Stimulated activated CD4-positive, alpha-beta T cell treated with anti-CD3 and anti-CD28 coated beads, Interleukin-12 subunit alpha, Interleukin-12 subunit beta, amount 100 ng/mL, for 24 hours (primary cell): ENCODE measurements at regions not wholly inside any gene's neighbourhood (a gene's known extent, or its start where the extent isn't known, plus 50 kb on each side); places are given as distances from the start of the nearest gene placed in this dataset.
"Not testable (repeated sequence)": the region's sequence is repeated elsewhere in the genome, so short reads cannot be mapped to it uniquely, and the experiment has no call there.

Source experiments
- DNase-seq, 2 experiments: peaks; one replicate each; pipeline ENCODE4 v3.0.0-alpha.2; 2020; ENCODE audit warnings: low read depth in 2 of 2

- no peak for DNase-seq
Measured at GRCh38 chr6:139520321-139520768, 145.9 kb upstream of the CITED2 start.

- no peak for DNase-seq
Measured at GRCh38 chr6:139519571-139520031, 145.2 kb upstream of the CITED2 start.

- no peak for DNase-seq
Measured at GRCh38 chr6:139519097-139519496, 144.6 kb upstream of the CITED2 start.

GRCh38 chr6:139518556-139519091 lies 144.2 kb upstream of the CITED2 start:
- DNase-seq = no peak

GRCh38 chr6:139517998-139518555 lies 143.6 kb upstream of the CITED2 start:
- DNase-seq = not testable (repeated sequence)

- DNase-seq = no peak
Measured at GRCh38 chr6:139515511-139515910, 141.1 kb upstream of the CITED2 start.

GRCh38 chr6:139514819-139515218 lies 140.4 kb upstream of the CITED2 start:
- DNase-seq = no peak

GRCh38 chr6:139510040-139510790 lies 135.8 kb upstream of the CITED2 start:
- no peak for DNase-seq

- no peak for DNase-seq
Measured at GRCh38 chr6:139509167-139509566, 134.7 kb upstream of the CITED2 start.

GRCh38 chr6:139508576-139508975 lies 134.1 kb upstream of the CITED2 start:
- DNase-seq = no peak

GRCh38 chr6:139508023-139508422 lies 133.6 kb upstream of the CITED2 start:
- DNase-seq = no peak

GRCh38 chr6:139500977-139501376 lies 126.5 kb upstream of the CITED2 start:
- no peak for DNase-seq

GRCh38 chr6:139498715-139499114 lies 124.3 kb upstream of the CITED2 start:
- DNase-seq = no peak

- no peak for DNase-seq
Measured at GRCh38 chr6:139497345-139497961, 123.0 kb upstream of the CITED2 start.

GRCh38 chr6:139496654-139497344 lies 122.4 kb upstream of the CITED2 start:
- no peak for DNase-seq

- no peak for DNase-seq
Measured at GRCh38 chr6:139494376-139494990, 120.0 kb upstream of the CITED2 start.

GRCh38 chr6:139490482-139490881 lies 116.0 kb upstream of the CITED2 start:
- DNase-seq = no peak

- no peak for DNase-seq
Measured at GRCh38 chr6:139486476-139486799, 112.0 kb upstream of the CITED2 start.

- no peak for DNase-seq
Measured at GRCh38 chr6:139485742-139486475, 111.5 kb upstream of the CITED2 start.

GRCh38 chr6:139485185-139485584 lies 110.7 kb upstream of the CITED2 start:
- no peak for DNase-seq

- DNase-seq = no peak
Measured at GRCh38 chr6:139483079-139483478, 108.6 kb upstream of the CITED2 start.
